NCI-H345 treated with DMSO at 0.1 percent for 48 hours (cell line): ENCODE measurements at regions not wholly inside any gene's neighbourhood (a gene's known extent, or its start where the extent isn't known, plus 50 kb on each side); places are given as distances from the start of the nearest gene placed in this dataset.
"Not testable (repeated sequence)": the region's sequence is repeated elsewhere in the genome, so short reads cannot be mapped to it uniquely, and the experiment has no call there.

ENCODE experiments used
- DNase-seq: peaks from one replicate; lab custom pipeline; 2025; ENCODE audit not compliant: unreplicated experiment; lab: John Stamatoyannopoulos, UW

DNA sequence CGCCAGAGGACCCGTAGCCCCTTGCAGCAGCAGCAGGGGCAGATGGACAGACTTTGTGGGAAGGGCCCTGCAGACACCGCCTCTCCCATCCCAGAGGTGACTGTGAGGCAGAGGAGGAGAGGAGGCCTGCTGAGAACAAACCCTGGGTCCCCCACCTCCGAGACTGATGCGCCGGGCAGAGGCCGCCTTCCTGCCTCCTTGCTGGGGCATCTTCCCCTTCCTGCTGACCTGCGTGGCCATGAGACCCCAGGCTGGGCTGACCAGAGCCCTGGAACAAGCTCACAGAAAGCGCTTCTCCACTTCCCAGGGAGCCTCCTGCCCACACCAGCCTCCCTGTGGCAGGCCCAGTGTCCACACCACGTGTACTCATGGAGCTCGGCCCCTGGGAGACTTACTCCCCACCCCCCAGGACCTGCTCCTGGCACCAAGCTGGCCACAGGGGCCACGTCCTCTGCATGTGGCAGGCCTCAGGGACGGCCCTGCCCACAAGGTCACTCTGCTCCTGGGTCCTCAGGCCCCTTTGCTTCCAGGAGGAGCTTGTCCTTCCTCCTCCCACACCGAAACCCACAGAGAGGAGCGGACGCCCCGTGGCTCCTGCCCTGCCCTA, 119.0 kb upstream of the ZNF469 start:
- DNase-seq, result not testable (repeated sequence)

DNA sequence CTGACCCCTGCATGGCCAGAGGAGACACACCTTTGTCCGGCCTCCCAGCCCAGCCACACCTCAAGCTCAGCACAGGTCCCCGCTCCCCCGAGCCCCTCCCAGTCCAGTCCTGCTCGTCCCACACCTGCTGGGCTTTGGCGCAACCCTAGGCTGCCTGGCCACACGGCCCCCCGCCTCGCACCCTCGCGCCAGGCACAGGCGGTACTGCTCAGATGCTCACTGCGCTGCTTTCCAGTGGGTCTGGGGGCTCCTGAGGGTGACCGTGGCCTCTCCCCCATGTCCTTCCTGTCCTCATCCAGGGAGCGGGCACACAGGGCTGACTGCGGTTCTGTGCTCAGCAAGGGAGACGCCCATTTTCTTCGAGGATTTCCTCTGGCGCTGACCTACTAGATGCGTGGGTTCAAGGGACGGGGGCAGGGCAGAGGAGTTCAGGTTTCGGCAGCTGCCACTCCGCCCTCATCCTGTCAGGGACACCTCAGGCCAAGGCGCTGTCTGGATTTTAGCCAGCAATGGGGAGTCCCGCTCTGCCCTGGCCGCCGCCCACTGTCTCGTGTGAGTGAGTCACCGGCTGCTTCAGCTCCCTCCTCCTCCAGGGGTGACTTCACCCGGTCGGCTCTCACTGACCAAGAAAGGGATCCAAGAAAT, 118.0 kb upstream of the ZNF469 start:
- no peak for DNase-seq

DNA sequence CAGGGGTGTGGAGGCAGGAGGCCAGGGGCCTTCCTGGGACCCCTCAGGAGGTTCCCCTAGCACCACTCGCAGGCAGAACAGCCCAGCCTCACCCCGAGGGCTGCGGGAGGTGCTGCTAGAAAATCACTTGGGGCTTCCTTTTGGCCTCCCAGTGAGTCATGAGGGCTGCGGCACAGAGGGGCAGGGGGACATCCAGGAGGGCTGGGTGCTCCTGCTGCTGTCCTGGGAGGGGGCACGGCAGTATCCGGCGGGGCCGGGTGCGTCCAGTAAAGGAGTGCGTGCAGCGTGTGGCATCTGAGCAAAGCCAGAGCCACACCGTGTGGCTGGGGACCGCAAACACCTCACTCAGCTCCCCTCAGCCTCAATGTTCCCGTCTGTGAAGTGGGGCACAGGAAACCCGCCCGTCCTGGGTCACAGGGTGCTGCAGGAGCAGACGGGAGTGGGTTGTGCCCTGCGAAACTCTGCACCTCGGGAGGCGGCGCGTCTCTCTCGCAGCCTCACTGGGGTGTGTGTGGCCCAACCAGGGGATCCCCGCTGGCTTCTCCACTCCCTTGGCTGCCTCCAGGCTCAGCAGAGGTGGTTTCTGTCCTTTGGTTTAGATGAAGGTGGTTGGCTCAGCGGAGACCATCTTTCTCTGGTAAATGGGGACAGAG, 117.3 kb upstream of the ZNF469 start:
- not testable (repeated sequence) for DNase-seq

DNA sequence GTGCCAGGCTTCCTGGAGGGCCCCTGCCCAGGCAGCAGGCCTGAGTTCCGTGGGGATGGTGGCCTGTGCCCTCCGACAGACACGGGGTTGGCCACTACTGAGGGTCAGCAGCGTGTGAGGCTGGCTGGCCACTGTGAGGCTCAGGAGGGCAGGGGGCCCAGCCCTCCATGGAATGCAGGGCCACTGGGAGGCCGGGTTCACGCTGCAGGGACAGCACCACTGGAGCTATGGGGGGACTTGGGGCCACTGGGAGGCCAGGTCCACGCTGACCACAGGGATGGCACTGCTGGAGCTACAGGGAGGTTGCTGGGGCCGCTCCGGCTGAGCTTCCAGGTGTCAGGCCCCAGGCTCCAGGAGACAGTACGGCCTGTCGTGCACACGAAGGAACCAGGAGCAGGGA, 116.7 kb upstream of the ZNF469 start:
- DNase-seq, result not testable (repeated sequence)

DNA sequence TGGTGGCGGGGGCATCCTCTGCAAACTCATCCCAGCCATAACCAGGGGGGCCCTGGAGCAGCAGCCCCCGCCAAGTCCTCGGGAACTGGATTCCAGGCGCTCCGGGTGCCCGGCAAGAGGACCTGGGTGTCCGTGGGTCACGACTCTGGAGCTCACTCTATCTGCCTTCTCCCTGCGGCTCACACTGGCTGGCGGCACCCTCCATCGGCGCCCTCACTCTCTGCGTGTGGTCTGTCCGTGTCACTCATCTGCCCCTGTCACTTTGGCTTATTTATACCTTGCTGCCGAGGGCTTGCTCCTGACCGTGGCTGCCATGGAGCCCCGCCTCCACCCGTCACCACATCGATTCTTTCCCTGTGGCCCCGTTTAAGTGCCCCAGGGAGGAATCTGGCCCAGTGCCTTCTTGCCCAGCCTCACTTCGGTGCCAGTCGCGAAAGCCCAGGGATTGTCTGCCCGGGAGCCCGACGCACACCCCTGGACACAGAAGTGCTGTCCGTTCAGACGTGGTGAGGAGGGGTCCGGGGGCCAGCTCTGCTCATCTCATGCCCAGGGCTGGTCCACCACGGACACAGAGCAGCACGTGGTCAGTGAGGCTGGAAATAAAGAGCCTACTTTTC, 115.7 kb upstream of the ZNF469 start:
- not testable (repeated sequence) for DNase-seq

DNA sequence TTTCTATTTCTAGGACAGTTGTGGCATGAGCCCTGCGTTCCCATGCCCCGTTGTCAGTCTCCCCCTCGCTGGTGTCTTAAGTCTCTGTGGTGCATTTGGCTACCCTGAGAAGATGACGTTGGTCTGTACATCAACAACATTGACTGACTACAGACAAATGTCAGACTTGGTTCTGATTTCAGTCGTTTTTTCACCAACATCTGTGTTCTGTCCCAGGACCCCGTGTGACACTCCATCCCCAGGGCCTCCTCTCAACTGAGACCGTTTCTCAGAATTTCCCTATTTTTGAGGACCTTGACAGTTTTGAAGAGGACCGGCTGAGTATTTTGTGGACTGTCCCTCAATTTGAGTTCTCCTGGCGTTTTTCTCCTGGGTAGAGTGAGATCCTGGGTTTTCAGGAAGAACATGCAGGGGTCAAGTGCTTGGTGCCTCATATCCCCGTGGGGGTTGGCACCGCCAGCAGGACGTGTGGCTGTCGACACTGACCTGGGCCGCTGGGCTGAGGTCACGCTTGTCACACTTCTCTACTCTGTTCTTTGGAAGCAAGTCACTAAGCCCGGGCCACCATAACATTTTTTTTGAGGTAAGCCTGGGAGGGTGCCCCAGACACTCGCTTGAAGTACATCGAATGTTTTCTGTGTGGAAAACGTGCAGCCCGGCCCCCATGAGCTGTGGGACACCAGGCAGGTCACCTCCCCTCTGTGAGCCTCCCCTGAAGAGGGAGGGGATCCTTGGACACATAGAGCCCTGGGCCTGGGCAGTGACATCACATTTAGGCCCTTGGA, 114.4 kb upstream of the ZNF469 start:
- not testable (repeated sequence) for DNase-seq

DNA sequence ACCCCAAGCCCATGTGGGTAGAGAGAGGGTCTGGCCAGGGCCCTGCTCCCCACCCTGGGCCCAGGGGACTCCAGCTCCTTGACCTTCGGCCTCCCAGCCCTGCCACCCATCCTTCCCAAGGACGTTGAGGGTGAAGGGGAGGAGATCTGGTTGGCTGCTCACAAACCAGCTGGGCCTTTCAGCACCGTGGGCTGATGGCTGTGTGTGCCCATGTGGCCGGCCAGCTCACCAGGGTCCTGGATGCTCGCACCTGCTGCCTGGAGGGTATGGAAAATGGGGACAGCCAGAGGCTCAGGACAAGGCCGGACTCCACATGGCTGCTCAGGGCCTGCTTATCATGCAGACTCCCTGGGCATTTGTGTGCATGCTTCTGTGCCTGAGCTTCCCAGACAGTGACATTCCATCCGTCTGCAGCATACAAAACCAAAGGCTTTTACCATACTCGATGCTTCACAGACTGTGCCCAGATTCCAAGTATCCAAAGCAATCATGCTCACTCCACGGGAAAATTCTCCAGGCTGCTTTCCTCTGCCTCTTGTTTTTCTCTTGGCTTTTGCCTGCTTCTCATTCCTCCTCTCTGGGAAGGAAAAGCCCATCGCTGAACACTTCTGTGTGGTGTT, 112.5 kb upstream of the ZNF469 start:
- DNase-seq, result not testable (repeated sequence)

DNA sequence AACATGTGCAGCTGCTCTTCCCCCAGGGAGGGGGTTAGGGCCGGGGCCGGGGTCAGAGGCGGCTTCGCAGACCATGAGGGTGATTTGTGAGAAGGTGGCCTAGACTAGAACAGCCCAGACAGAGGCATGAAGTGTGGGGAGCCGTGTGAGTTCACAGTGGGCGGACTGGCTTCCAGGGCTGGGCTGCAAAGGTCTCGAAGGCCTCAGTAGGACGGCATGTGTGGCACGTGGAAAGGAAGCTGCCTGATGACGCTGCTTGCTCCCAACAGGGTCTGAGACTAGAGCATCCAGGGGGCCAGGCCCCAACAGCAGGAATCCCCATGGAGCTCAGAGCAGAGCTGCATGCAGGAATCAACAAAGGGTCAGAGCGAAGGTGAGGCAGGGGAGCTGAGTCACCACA, 111.5 kb upstream of the ZNF469 start:
- not testable (repeated sequence) for DNase-seq

DNA sequence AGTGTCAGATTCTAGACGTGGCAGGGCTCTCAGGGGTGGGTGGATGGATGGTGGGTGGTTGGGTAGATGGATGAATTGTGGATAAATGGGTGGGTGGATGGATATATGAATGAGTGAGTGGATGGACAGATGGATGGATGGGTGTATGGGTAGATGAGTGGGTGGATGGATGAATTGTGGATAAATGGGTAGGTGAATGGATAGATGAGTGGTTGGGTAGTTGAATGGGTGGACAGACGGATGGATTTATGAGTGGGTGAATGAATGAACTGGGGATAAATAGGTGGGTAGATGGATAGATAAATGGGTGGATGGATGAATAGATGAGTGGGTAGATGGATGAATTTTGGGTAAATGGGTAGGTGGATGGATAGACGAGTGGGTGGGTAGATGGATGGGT, 111.0 kb upstream of the ZNF469 start:
- not testable (repeated sequence) for DNase-seq

DNA sequence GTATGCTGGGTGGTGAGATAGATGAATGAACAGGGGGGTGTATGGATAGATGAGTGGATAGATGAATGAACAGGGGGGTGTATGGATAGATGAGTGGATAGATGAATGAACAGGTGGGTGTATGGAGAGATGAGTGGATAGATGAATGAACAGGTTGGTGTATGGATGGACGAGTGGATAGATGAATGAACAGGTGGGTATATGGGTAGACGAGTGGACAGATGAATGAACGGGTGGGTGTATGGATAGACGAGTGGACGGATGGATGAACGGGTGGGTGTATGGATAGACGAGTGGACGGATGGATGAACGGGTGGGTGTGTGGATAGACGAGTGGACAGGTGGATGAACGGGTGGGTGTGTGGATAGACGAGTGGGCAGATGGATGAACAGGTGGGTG, 110.3 kb upstream of the ZNF469 start:
- not testable (repeated sequence) for DNase-seq

DNA sequence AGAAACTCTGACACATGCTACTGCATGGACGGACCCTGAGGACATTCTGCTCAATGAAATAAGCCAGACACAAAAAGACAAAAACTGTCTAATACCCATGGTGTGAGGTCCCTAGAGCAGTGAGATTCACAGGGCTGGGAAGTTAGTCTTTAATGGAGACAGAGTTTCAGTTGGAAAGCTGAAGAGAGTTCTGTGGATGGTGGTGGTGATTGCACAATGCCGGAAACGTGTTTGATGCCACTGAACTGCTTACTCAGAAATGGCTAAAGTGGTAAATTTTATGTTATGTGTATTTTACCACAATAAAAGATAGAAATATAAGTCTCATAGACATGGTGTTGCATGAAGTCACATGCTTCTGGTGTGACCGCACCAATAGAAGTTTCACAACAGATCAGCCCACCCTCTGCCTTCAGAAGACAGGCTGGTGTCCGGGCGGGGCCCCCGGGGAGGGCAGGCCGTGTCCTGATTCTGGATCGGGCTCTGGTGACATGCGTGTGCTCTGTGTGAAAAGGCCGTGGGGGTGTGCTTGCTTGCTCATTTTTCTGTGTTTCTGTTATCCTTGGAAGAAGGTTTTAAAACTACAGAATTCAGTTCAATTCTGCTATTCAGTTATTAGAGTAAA, 108.5 kb upstream of the ZNF469 start:
- not testable (repeated sequence) for DNase-seq

DNA sequence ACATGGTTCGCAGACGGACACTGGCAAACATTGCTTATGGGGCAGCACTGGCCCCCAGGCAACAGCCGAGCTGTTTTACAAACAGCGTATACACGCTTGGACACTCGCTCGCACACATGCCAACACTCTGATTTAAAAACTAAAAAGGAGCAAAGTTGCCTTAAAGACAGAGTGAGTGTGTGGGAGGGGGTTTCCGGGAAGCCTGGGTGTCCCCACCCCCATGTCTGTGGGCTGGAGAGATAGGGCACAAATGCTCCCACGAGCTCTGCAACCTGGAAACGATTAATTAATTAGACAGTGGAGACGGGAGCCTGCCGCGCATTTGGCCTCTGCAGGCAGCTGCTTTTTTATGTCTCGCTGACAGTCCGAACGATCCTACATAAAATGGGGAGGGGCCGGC, 107.9 kb upstream of the ZNF469 start:
- DNase-seq, result no peak

DNA sequence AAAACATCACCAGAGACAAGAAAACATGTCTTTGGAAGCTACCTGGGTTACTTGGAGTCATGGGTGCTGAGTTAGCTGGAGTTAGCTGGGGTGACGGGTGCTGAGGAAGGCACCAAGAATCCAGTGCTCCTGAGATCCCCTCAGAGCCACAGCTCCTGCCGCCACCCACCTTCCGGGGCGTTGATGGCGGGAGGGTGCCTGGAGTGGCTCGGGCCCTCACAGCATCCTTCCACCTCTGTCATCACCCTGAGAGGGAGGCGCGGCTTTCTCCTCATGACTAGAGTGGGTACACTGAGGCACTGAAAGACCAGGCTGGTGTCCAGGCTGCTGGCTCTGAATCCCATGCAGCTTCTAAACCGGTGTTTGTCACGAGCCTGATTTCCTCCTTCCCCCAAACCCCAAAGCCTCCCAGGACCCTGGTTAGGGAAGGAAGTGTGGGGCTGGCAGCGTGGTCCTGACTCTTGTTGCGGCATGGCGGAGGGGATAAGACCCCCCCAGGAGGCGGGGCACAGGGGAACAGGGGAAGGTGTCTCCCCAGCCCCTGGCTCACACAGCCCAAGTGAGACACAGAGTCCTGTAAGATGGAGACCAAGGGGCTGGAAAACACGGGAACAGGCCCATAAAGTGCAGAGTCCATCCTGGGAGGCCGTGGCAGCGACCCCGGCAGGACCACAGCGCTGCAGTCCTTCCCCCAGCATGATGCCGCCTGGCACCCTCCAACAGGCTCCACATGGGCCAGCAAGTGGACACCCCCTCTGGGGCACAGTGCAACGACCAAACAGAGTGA, 107.2 kb upstream of the ZNF469 start:
- DNase-seq, result not testable (repeated sequence)

DNA sequence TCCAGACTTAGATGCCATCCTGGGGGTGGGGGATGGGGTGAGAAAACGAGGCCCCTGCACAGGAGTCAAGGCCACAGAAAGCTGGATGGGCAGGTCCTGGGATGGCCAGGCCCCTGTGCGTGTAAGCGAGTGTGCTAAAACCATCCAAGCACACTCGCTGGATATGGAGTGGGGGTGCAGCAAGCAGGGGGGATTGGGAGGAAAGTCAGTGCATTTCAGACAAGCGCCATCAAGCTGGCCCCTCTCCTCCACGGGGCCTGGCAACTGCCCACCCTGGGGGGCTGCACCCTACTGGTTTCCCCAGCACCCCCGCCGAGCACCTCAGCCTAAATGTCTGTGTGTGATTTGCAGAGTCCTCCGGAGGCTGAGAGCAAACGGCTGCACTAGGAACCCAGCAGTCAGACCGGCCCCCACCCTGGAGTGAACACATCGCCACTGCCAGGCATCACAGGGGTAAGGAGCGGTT, 106.6 kb upstream of the ZNF469 start:
- DNase-seq, result not testable (repeated sequence)

DNA sequence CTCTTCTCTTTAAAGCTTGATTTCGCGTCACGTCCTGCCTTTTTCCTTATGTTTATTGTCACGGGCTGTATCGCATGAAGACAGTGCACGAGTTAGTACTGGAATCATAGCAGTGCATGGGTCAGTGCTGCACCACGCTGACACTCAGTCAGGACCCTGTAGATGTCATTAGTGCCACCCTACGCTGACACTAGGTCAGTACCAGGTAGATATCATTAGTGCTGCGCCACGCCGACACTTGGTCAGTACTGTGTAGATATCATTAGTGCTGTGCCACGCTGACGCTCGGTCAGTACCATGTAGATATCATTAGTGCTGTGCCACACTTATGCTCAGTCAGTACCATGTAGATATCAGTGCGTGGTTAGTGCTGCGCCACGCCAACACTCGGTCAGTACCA, 106.2 kb upstream of the ZNF469 start:
- DNase-seq, result no peak

DNA sequence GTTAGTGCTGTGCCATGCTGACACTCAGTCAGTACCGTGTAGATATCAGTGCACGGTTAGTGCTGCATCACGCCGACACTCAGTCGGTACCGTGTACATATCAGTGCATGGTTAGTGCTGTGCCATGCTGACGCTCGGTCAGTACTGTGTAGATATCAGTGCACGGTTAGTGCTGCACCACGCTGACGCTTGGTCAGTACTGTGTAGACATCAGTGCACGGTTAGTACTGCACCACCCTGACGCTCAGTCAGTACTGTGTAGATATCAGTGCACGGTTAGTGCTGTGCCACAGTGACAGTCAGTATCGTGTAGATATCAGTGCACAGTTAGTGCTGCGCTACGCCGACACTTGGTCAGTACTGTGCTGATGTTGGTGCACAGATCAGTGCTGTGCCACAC, 102.8 kb upstream of the ZNF469 start:
- DNase-seq, result no peak

DNA sequence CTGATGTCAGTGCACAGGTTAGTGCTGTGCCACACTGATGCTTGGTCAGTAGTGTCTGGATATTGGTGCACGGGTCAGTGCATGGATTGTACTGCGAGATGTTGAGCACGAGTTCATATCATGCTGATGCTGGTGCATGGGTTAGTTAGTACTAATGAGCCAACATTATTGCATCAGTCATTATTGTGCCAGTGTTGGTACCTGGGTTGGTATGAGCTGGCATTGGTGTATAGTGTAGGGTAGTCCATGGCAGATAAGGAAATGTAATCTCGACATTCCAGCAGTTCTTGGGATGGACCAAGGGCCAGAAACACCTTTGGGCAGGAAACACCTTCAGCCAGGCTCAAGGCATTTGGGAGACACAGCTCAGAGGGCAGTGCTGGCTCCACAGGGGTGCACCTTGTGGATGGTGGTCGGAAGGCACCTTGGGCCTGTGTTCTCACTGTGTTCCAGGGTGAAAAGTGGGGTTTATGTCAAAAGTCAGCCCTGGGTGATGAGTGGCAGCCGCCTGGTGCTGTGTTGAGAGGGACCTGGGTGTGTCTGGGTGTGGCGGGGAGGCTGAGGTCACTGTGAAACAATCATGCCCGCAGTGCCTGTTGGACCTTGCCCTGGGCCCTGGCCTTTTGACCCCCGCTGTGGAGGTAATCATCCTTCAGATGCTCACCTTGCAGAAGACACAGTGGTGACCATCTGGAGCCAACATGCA, 100.7 kb upstream of the ZNF469 start:
- DNase-seq, result no peak

DNA sequence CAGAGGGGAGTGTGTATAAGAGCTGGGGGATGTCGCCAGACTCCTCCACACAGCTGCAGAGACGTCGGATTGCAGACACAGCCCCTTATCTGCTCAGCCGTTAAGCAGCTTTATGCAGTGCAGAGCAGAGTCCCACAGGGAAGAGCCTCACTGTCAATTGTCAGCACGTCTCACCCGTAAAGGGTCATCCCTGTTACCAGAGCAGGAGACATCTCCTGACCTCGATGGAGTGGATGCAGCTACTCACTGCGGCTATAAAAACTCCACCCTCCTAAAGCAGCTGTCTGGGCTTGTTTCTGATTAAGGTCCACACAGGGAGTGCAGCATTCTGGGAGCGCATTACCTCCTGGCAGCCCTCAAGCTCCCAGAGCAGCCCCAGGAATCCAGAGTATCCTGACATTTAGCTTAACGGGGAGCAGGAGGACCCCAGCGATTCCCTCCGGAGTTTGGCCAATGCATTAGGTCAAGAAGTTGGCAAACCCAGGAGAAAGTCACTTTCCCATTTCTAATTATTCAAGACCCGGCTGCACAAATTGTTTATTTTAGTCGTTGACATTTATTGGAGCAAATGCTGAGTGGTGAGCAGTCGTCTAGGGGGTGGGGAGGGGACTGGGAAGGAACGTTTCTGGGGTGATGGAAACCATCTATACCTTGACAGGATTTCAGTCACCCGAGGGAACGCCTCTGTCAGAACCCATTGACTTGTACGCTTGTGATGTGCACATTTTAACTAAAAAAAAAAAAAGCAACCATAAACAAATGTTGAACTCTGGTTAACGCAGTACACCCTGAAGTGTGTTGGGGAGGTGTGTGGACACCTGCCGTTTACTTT, 100.0 kb upstream of the ZNF469 start:
- DNase-seq, result no peak
